HG02885 (cell line): ENCODE measurements at regions not wholly inside any gene's neighbourhood (a gene's known extent, or its start where the extent isn't known, plus 50 kb on each side); places are given as distances from the start of the nearest gene placed in this dataset.
A peak's percentile ranks its signal among the peaks of the same experiment; 100 is the strongest.

Experiments
- ATAC-seq: cut with Tn5 transposase; IDR thresholded peaks from one replicate; pipeline ENCODE4 v1.9.1; 2021; ENCODE audit warnings: mild to moderate bottlenecking; ENCODE audit not compliant: unreplicated experiment, poor library complexity

- ATAC-seq: peak; percentile 69
These were observed 77.6 kb upstream of the ZMIZ1 start for GRCh38 chr10:78991187-78991586.

GRCh38 chr10:78992333-78992732 is 76.4 kb upstream of the ZMIZ1 start:
- ATAC-seq: peak; percentile 78

- ATAC-seq: no peak
These were observed 75.4 kb upstream of the ZMIZ1 start for GRCh38 chr10:78993261-78993945.

- ATAC-seq: no peak
These were observed 72.6 kb upstream of the ZMIZ1 start for GRCh38 chr10:78995987-78996791.

- ATAC-seq: no peak
These were observed 72.0 kb upstream of the ZMIZ1 start for GRCh38 chr10:78996792-78997129.

- ATAC-seq: peak; percentile 40
These were observed 70.8 kb upstream of the ZMIZ1 start for GRCh38 chr10:78997635-78998618.

- ATAC-seq: no peak
These were observed 67.5 kb upstream of the ZMIZ1 start for GRCh38 chr10:79001082-79001885.

GRCh38 chr10:79002336-79002735 is 66.4 kb upstream of the ZMIZ1 start:
- no peak for ATAC-seq

GRCh38 chr10:79003183-79004100 is 65.3 kb upstream of the ZMIZ1 start:
- ATAC-seq: no peak

- no peak for ATAC-seq
These were observed 64.5 kb upstream of the ZMIZ1 start for GRCh38 chr10:79004311-79004710.

GRCh38 chr10:79005126-79005810 is 63.5 kb upstream of the ZMIZ1 start:
- ATAC-seq: no peak

- no peak for ATAC-seq
These were observed 61.7 kb upstream of the ZMIZ1 start for GRCh38 chr10:79007018-79007417.

GRCh38 chr10:79007421-79008319 is 61.1 kb upstream of the ZMIZ1 start:
- no peak for ATAC-seq

- no peak for ATAC-seq
These were observed 59.6 kb upstream of the ZMIZ1 start for GRCh38 chr10:79009145-79009544.

GRCh38 chr10:79012567-79012966 is 56.2 kb upstream of the ZMIZ1 start:
- no peak for ATAC-seq

GRCh38 chr10:79013406-79013987 is 55.3 kb upstream of the ZMIZ1 start:
- no peak for ATAC-seq

GRCh38 chr10:79014796-79015195 is 54.0 kb upstream of the ZMIZ1 start:
- no peak for ATAC-seq
